ENCODE measurements at regions not wholly inside any gene's neighbourhood (a gene's known extent, or its start where the extent isn't known, plus 50 kb on each side); places are given as distances from the start of the nearest gene placed in this dataset.

DNA sequence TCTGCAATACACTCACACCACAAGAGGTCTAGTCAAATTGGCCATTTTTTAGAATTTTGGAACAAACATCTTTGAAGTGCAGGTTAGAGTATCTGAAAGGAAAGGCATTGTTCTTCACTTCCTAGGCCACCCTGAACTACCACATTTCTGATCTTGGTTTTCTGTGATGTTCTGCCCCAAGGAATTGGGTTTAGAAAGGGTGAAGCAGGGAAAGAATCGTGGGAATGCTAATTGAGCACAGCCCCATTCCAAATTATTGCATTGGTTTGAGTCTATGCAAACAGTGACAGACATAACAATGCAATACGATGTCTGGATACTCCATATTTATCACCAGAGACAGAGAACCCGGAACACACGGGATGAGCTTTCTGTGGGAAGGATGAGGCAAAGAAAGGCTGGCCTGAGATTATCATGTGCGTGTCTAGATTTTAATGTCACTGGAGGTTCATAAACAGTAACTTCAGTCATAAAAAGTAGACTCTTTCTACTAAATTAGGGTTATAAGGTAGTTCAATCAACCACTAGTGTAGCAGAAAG is 195.3 kb upstream of the BLID start:
- Mint-ChIP-seq H3K27ac (peak overlapping the region; percentile 3), H3K36me3 (ENCODE audit: low read depth) (no peaks in the 10 kb centered on the region), H3K4me3 (no peak overlapping the region), H3K9me3 (no peaks in the 10 kb centered on the region), H3K4me1 (peaks cover 32% of the 10 kb centered on the region), H3K27me3 (ENCODE audit: low read depth, poor library complexity) (peaks cover 3% of the 10 kb centered on the region)
- TF ChIP-seq, protein P1, sequence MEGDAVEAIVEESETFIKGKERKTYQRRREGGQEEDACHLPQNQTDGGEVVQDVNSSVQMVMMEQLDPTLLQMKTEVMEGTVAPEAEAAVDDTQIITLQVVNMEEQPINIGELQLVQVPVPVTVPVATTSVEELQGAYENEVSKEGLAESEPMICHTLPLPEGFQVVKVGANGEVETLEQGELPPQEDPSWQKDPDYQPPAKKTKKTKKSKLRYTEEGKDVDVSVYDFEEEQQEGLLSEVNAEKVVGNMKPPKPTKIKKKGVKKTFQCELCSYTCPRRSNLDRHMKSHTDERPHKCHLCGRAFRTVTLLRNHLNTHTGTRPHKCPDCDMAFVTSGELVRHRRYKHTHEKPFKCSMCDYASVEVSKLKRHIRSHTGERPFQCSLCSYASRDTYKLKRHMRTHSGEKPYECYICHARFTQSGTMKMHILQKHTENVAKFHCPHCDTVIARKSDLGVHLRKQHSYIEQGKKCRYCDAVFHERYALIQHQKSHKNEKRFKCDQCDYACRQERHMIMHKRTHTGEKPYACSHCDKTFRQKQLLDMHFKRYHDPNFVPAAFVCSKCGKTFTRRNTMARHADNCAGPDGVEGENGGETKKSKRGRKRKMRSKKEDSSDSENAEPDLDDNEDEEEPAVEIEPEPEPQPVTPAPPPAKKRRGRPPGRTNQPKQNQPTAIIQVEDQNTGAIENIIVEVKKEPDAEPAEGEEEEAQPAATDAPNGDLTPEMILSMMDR (IDR thresholded peaks at IDR 0.05), result no peak
- DNase-seq, result no peak

DNA sequence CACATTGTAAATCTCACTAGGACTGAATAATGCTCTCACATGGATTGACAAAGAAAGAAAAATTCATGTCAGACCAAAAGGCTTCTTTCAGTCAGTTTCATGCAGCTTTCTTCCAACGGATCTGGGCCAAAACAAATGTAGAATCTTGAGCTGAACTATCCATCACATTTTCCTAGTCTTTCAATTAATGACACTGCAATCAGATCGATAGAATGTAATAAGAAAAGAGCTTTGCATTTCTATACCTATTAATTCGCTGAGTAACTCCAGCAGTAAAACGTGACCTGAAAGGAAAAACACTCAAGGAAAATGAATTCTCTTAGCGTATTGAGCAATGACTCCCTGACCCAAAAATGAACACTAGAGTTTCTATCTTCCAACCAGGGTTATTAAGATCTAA is 194.8 kb upstream of the BLID start:
- Mint-ChIP-seq H3K27ac (no peak overlapping the region), H3K4me3 (no peak overlapping the region), H3K4me1 (peaks cover 28% of the 10 kb centered on the region)

GRCh38 chr11:122309262-122309925 is 193.4 kb upstream of the BLID start:
- Mint-ChIP-seq H3K36me3 (ENCODE audit: low read depth) (no peaks in the 10 kb centered on the region), H3K27me3 (ENCODE audit: low read depth, poor library complexity) (peaks cover 7% of the 10 kb centered on the region), H3K9me3 (no peaks in the 10 kb centered on the region), H3K4me1 (peaks cover 25% of the 10 kb centered on the region), H3K4me3 (no peak overlapping the region), H3K27ac (peak overlapping the region; percentile 4)
- no peak for DNase-seq
- TF ChIP-seq, protein P1 (IDR thresholded peaks at IDR 0.05), result no peak

More for the DNA sequence above, 194.8 kb upstream of the BLID start:
- DNase-seq, result no peak
- TF ChIP-seq, protein P1 (IDR thresholded peaks at IDR 0.05), result no peak
- H3K36me3 Mint-ChIP-seq (ENCODE audit: low read depth), result no peaks in the 10 kb centered on the region
- peaks cover 7% of the 10 kb centered on the region for H3K27me3 Mint-ChIP-seq (ENCODE audit: low read depth, poor library complexity)
- H3K9me3 Mint-ChIP-seq, result no peaks in the 10 kb centered on the region

- Mint-ChIP-seq H3K27ac (no peak overlapping the region), H3K9me3 (no peaks in the 10 kb centered on the region), H3K4me3 (no peak overlapping the region), H3K36me3 (ENCODE audit: low read depth) (no peaks in the 10 kb centered on the region), H3K27me3 (ENCODE audit: low read depth, poor library complexity) (peaks cover 7% of the 10 kb centered on the region), H3K4me1 (peaks cover 25% of the 10 kb centered on the region)
- TF ChIP-seq, protein P1 (IDR thresholded peaks at IDR 0.05), result no peak
- DNase-seq, result no peak
These were observed 192.2 kb upstream of the BLID start for GRCh38 chr11:122308226-122308625.

DNA sequence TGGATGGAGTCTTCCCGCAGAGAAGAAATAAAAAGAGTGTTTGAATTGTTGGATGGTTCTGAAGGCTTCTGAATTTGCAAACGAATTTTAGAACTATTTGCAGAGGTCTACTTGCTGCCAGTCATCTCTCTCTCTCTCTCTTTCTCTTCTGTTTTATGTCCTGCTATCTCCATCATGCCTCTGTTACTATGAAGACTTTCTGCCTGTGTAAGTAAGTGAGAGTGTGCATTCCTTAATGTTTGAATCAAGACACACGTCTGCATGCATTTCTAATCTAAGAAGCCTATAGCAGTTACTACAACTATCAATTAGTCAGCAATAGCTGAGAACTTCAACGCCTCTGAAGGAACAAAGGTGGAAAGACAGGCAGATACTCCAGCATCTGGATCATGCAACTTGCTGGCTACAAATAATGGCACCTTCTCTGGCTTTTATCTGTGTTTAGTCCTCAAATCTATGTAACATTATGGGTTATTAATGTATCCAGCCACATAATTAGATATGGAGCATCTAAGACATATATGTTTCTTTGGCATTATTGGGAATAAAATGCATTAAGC is 191.5 kb upstream of the BLID start:
- no peak overlapping the region for H3K4me3 Mint-ChIP-seq
- H3K36me3 Mint-ChIP-seq (ENCODE audit: low read depth), result no peaks in the 10 kb centered on the region
- no peak overlapping the region for H3K27ac Mint-ChIP-seq
- TF ChIP-seq, protein P1 (IDR thresholded peaks at IDR 0.05), result no peak
- H3K9me3 Mint-ChIP-seq, result no peaks in the 10 kb centered on the region
- peaks cover 25% of the 10 kb centered on the region for H3K4me1 Mint-ChIP-seq
- peaks cover 7% of the 10 kb centered on the region for H3K27me3 Mint-ChIP-seq (ENCODE audit: low read depth, poor library complexity)
- DNase-seq, result no peak
